ENCODE measurements at regions not wholly inside any gene's neighbourhood (a gene's known extent, or its start where the extent isn't known, plus 50 kb on each side); places are given as distances from the start of the nearest gene placed in this dataset.

GRCh38 chr2:199019898-199020507 is 437.7 kb downstream of the SATB2 start:
- POLR2A ChIA-PET: no interaction called here
- DNase-seq (ENCODE audit: low read depth): peak; percentile 13
- TF ChIP-seq, protein P1, sequence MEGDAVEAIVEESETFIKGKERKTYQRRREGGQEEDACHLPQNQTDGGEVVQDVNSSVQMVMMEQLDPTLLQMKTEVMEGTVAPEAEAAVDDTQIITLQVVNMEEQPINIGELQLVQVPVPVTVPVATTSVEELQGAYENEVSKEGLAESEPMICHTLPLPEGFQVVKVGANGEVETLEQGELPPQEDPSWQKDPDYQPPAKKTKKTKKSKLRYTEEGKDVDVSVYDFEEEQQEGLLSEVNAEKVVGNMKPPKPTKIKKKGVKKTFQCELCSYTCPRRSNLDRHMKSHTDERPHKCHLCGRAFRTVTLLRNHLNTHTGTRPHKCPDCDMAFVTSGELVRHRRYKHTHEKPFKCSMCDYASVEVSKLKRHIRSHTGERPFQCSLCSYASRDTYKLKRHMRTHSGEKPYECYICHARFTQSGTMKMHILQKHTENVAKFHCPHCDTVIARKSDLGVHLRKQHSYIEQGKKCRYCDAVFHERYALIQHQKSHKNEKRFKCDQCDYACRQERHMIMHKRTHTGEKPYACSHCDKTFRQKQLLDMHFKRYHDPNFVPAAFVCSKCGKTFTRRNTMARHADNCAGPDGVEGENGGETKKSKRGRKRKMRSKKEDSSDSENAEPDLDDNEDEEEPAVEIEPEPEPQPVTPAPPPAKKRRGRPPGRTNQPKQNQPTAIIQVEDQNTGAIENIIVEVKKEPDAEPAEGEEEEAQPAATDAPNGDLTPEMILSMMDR (IDR thresholded peaks at IDR 0.05; ENCODE audit: insufficient read depth, low read depth, low read length): peak; percentile 75
- no peak overlapping the region for H3K4me3 ChIP-seq (ENCODE audit: low read depth, low read length)
- H3K36me3 ChIP-seq (ENCODE audit: control insufficient read depth, insufficient read depth, low read length): no peaks in the 10 kb centered on the region
- CTCF ChIA-PET: interaction anchor here (0.6 to 2.8 kb wide), 5 partner anchors 22 to 468 kb away, joined by 3 to 14 read pairs (median 5); no protein-coding TSS in a partner anchor
- H3K27me3 ChIP-seq (ENCODE audit: control insufficient read depth, insufficient read depth, low read length): no peaks in the 10 kb centered on the region

DNA sequence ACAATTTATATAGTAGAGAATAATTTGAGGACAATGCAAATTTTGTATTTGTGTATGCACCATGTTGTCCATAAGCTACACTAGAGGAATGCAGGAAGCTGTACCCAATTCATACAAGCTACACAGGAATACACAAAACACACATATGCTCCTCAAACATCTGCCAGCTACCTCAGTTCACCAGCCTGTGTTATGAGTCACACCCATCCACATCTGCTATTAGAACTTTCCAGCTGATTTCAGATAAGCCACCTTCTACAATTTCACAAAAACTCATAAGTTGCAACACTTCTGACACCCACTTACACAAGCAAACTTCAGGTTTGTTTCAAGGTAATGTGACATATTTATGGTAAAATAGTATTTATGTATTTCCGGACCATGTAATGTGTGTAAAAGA is 438.9 kb downstream of the SATB2 start:
- Histone ChIP-seq H3K4me3 (ENCODE audit: low read depth, low read length) (no peak overlapping the region), H3K27me3 (ENCODE audit: control insufficient read depth, insufficient read depth, low read length) (no peaks in the 10 kb centered on the region), H3K36me3 (ENCODE audit: control insufficient read depth, insufficient read depth, low read length) (no peaks in the 10 kb centered on the region)
- TF ChIP-seq, protein P1 (IDR thresholded peaks at IDR 0.05; ENCODE audit: insufficient read depth, low read depth, low read length): no peak
- CTCF ChIA-PET: interaction anchor here (1.3 to 2.8 kb wide), 4 partner anchors 17 to 466 kb away, joined by 4 to 14 read pairs (median 6); no protein-coding TSS in a partner anchor
- DNase-seq (ENCODE audit: low read depth): peak; percentile 1
- POLR2A ChIA-PET: no interaction called here

- no peaks in the 10 kb centered on the region for H3K36me3 ChIP-seq (ENCODE audit: control insufficient read depth, insufficient read depth, low read length)
- DNase-seq (ENCODE audit: low read depth): no peak
- H3K27me3 ChIP-seq (ENCODE audit: control insufficient read depth, insufficient read depth, low read length): no peaks in the 10 kb centered on the region
- ChIA-PET POLR2A (no interaction called here), CTCF (no interaction called here)
- TF ChIP-seq, protein P1 (IDR thresholded peaks at IDR 0.05; ENCODE audit: insufficient read depth, low read depth, low read length): no peak
- no peak overlapping the region for H3K4me3 ChIP-seq (ENCODE audit: low read depth, low read length)
Observed at GRCh38 chr2:199015072-199015471, 442.7 kb downstream of the SATB2 start.

GRCh38 chr2:199014226-199014625 is 443.5 kb downstream of the SATB2 start:
- no peaks in the 10 kb centered on the region for H3K27me3 ChIP-seq (ENCODE audit: control insufficient read depth, insufficient read depth, low read length)
- TF ChIP-seq, protein P1 (IDR thresholded peaks at IDR 0.05; ENCODE audit: insufficient read depth, low read depth, low read length): no peak
- H3K36me3 ChIP-seq (ENCODE audit: control insufficient read depth, insufficient read depth, low read length): no peaks in the 10 kb centered on the region
- POLR2A ChIA-PET: no interaction called here
- no peak overlapping the region for H3K4me3 ChIP-seq (ENCODE audit: low read depth, low read length)
- CTCF ChIA-PET: no interaction called here
- DNase-seq (ENCODE audit: low read depth): no peak

- POLR2A ChIA-PET: no interaction called here
- no peak for DNase-seq (ENCODE audit: low read depth)
- Histone ChIP-seq H3K36me3 (ENCODE audit: control insufficient read depth, insufficient read depth, low read length) (no peaks in the 10 kb centered on the region), H3K27me3 (ENCODE audit: control insufficient read depth, insufficient read depth, low read length) (no peaks in the 10 kb centered on the region), H3K4me3 (ENCODE audit: low read depth, low read length) (no peak overlapping the region)
- TF ChIP-seq, protein P1 (IDR thresholded peaks at IDR 0.05; ENCODE audit: insufficient read depth, low read depth, low read length): no peak
- CTCF ChIA-PET: interaction anchor here (1.2 kb wide), 1 partner anchor 476 kb away, joined by 3 read pairs; no protein-coding TSS in a partner anchor
Observed at GRCh38 chr2:199011908-199012307, 445.8 kb downstream of the SATB2 start.
